GM21526 (cell line): ENCODE measurements at regions not wholly inside any gene's neighbourhood (a gene's known extent, or its start where the extent isn't known, plus 50 kb on each side); places are given as distances from the start of the nearest gene placed in this dataset.
"Not testable (repeated sequence)": the region's sequence is repeated elsewhere in the genome, so short reads cannot be mapped to it uniquely, and the experiment has no call there.

Experiments used
- ATAC-seq: cut with Tn5 transposase; IDR thresholded peaks from one replicate; pipeline ENCODE4 v1.9.1; 2021; ENCODE audit warnings: moderate library complexity; ENCODE audit not compliant: unreplicated experiment, low FRiP score

DNA sequence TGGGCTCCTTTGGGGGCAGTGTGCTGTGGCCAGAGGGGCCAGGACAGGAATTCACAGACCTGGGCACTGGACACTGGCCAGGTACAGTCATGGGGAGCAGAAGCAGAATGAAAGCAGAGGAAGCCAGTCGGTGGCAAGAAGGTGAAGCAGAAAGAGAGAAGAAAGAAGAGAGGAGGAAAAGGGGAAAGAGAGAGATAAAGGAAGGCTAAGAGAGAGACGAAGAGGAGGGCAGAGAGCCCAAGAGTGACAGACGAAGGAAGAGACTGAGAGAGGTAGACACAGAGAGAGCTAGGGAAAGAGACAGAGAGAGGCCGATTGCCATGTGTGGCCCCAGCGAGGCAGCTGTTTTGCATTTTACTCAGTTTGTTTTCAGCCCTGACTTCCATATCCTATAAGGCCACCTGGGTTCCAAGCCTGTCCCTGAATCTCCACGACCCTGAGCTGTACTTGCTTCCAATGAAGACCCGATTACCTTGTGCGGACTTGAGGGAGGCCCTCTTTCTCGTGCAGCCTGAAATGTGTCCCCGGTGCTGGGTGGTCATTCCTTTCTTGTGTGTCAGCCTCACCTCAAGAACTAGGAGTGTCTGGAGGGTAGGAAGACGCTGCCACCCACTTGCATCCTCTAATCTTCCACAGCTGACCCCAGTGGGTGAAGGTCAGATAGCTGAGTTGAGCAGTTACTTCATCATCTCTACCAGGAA lies 73.9 kb downstream of the LSM3 start:
- ATAC-seq, result no peak

DNA sequence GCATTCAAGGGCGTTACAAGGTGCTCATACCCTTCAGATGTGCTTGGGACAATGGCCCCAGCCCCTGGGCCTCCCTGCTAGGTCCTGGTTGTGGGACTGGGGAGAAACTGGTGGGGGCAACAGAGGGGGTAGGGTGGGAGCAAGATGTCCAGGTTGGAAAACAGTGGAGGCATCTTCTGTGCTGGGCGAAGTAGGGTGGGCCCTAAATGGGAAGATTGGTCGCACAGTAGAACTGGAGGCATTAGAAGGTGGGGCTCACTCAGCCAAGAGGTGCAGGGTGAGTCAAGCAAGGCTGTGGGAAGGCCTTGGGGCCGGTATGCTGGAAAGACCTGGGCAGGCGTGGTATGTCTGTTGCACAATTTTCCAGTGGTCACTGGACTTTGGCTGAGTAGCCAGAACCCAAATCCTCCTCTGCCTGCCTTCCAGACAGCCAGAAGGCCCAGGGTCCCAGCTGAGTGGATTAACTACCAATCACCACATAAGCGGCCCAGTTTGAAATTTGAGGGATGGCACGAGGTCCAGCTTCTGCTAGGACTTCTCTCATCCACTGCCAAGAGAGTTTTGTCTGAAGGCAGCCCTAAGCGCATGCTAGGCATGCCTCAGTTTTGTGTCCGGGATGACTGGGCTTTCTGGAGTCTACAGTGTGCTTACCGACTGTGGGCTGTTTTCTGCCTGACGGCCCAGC lies 74.5 kb downstream of the LSM3 start:
- ATAC-seq, result no peak

DNA sequence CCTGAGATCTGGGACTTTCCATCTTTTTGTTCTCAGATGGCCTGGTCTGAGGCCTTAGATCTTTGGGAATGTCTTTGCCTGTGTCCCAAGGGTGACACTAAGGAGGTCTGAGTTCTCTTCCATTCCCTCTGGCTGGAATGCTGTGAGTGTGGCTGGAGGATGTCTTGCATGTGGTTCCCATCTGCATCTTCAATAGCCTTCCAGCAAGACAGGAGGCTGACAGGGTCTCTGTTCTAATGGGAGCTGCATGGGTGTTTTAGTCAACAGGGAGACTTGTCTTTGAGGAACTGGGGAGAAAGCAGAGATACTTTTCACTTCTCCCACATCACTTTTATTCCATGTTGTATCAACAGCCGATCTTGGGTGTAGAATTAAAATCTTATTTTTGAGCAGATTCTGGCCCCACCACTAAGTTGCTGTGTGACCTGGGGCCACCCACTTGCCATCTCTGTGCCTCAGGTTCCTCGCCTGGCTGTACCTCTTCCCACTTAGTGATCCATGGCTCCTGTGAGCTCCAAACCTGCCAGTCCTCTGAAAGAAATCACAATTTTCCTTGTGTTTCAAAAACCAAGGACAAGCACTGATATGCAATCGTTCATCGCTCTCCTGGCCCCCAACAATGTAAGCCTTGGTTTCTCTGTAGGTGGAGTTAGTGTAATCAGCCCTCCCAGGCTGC lies 75.2 kb downstream of the LSM3 start:
- no peak for ATAC-seq

DNA sequence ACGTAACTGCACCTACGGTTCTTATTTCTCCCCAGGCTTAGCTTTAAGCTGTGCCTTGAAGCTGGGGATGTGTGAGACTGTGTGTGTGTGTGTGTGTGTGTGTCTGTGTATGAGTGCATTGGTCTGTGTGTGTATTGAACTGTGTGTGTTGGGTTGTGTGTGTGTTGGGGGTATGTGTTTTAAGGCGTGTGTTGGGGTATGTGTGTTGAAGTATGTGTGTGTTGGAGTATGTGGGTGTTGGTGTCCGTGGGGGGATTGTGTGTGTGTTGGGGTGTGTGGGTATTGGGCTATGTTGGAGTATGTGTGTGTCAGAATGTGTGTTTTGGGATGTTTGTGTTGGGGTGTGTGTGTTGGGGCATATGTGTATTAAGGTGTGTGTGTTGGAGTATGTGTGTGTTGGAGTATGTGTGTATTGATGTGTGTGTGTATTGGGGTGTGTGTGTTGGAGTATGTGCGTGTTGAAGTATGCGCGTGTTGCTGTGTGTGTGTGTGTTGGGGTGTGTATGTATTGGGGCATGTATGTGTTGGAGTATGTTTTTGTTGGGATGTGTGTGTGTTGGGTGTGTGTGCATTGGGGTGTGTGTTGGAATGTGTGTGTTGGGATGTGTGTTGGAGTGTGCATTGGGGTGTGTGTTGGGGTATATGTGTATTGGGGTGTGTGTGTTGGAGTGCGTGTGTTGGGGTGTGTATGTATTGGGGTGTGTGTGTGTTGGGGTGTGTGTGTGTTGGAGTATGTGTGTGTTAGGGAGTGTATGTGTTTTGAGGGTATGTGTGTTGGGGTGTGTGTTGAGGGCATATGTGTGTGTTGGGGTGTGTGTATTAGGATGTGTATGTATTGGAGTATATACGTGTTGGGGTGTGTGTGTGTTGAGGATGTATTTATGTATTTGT lies 76.4 kb downstream of the LSM3 start:
- no peak for ATAC-seq

DNA sequence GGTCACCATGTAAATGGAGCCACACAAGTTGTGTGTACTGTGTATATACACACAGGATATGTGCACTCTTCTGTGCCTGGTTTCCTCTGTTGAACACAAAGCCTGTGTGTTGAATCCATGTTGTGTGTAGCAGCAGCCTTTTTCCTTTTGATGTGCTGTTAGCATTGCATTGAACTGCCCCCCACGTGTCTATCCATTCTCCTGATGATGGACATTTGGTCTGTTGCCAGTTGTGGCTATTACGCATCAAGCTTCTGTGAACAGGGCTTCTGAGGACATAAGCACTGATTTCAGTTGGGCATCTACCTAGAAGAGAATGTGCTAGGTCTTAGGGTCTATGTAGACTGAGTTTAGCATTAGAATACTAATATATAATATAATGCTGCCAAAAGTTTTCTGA lies 77.4 kb downstream of the LSM3 start:
- no peak for ATAC-seq

DNA sequence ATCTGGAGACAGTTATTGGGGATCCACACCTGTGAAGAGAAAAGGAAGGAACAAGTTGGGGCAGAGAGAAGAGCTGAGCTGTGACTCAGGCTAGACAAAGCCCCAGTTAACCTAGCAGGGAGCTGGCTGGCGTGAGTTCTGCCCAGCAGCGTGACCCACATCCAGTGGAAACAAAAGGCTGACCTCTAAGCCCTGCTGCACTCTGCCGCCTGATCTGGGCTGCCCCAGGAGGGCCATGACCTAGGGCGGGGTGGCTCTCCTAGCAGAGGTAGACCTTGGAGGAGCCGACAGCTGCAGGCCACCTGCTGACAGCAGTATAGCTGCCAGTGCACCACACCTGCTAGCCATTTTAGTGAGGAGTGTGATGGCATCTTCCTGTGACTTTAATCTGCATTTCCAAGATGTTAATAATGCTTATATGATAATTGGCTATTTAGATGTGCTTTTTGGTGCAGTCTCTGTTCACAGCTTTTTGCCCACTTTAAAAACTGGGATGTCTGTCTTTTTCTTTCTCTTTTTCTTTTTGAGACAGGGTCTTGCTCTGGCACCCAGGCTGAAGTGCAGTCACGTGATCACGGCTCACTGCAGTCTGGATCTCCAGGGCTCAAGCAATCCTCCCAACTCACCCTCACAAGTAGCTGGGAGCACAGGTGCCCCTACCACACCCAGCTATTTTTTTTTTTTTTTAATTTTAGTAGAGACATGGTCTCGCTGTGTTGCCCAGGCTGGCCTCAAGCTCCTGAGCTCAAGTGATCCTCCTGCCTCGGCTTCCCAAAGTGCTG lies 78.1 kb downstream of the LSM3 start:
- no peak for ATAC-seq

DNA sequence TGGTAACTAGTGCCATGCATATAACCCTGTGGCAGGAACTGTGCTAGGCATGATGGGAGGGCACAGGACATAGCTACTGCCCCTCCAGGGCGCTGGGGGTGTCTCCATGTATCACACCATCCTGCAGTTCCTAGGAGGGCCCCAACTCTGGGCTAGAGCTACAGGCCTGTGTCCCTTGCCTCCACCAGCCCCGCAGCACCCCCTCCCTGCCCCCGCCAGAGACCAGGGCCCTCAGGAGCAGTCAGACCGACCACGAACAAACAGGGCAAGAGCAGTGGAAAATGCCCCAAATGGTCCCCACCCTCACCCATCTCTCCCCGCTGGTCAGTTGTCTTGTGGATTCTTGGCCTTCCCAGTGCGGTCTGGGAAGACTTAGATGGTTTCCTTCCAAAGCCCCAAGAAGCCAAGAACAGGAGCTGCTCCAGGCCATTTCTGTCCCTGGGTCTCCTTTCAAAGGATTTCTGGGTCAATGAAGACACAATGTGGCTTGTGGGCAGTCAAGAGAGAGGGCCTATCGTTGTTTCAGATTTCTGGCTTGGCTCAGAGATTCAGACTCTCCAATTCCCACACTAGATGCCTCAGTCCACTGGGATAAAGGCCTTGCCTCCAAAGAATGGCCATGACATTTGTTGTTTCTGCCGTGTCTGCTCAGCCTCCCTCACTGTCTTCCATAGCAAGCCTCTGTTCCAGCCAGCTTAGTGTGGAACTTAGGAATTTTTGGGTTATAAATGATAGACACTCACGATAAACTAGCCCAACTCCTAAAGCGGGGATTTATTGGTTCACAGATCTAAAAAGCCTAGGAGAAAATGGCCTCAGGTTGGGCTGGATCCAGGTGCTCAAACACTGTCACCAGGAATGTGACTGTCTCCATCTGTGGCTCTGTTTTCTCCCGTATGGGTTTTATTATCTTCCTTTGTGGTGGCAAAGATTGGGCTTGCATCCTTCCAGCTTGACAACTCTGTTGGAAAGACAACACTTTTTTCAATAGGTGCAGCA lies 80.6 kb downstream of the LSM3 start:
- no peak for ATAC-seq

DNA sequence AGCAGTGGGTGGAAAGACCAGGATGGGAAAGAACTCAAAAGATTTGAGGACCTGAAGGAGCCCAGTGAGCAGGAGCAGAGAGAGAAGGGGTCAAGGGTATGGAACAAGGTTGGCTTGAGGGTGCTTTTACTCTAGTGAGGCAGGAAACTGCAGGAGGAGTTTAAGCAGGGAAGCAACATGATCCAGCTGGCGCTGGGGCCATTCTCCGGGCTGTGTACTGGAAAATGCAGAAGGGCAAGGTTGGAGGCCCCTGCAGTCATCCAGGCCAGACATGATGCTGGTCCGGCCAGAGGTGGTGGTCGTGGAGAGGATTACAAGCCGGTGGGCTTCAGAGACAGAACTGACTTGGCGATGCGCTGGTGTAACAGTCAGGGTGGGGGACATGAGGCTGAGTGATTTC lies 81.8 kb downstream of the LSM3 start:
- no peak for ATAC-seq

DNA sequence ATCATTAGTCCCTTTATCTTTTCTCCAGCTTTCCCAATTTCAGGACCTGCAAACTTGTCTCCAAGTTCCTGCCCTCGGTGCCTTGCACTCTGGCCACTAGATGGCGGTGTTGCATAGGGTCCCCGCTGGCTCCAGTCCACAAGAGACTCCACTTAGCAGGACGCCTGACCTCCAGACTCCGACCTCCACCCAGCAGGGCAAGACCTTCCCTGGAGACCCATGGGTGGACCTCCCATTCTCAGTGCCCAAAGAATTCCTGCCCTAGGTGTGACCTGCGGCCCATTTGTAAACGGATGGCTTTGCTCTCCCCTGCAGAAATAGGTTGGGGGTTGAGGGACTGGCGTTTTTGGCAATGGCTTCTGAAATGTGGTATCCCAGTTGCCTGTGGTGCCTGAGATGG lies 82.6 kb downstream of the LSM3 start:
- ATAC-seq, result no peak

DNA sequence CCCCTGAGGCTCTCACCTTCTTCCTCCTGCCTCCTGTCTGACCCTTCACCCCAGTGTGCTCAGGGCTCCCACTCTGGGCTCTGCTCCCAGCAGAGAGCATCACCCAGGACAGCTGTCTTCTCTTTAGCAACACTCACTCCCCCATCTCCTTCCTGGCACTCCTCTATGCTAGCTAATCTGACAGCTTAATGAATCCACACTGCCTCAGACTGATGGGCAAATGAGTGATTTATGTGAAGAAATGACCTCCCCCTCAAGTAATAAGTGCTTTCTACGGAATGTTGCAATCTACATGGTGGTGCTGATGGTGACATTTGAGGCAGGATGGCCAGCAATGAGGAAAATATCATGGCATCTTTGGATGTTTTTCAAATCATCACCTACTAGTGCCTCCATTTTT lies 83.6 kb downstream of the LSM3 start:
- ATAC-seq, result no peak

DNA sequence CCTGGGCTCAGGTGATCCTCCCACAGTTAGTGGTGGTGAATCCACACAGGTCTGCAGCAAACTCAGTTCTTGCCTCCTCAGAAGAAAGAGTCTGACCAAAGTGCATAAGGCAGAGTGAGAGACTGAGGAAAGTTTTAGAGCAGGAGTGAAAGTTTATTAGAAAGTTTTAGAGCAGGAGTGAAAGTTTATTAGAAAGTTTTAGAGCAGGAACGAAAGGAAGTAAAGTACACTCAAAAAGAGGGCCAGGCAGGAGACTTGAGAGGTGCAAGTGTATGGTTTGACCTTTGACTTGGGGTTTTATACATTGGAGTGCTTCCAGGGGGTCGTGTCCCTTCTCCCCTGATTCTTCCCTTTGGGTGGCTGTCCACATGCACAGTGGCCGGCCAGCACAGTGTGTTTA lies 84.2 kb downstream of the LSM3 start:
- ATAC-seq, result no peak

DNA sequence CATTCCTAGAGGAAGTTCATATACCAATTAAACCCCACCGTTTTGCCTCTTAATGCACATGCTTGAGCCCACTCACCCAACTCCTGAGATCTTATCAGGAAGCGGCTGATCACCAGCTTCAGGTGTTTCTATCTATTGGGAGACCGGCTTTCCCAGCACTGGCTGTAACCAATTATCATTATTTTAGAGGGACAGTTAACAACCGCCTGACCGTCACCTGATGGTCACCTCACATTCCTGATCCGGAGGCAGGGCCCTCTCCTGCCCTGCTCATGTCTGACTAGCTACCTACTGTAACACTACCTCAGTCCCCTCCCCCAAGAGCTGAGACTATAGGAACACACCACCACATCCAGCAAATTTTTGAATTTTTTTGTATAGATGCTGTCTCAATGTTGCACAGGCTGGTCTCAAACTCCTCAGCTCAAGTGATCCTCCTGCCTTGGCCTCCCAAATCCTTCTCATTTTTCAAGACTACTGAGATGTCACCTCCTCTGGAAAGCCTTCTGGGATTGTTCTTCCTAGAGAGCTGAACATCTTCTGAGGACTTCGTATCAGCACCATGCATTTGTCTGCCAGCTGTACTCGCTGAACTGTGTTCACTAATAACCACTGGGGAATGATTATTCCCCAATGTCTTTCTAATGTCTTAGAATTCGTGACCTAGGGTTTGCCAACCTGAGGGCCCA lies 84.8 kb downstream of the LSM3 start:
- no peak for ATAC-seq

DNA sequence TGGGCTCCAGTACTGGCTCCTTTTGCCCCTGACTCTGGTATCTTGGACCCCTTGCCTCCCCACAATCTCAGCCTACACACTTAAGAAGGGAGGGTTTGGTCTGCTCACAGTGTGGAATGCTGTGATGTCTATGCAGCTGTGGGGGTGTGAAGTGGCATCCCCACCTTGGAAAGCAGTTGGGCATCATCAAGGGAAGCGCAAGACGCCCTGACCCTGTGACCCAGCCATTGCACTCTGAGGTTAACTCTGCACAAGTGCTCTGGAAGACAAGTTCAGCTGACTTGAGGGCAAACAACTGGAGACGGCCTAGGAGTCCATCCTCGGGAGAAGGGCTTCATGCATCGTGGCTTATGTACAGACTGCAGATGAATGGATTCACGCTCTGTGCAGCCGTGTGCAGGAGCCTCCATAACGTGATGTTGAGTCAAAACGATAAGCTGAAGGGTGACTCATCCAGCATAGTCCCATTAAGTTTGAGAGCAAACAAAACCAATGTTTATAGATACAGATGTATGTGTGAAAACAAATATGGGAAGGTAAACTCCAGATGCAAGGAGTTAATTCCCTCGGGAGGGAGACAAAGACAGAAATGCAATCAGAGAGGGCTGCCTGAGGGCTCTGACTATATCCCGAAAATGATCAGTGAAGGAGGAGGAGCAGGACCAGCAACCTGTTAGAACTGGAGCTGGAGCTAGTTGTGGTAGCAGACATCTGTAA lies 86.8 kb downstream of the LSM3 start:
- ATAC-seq, result no peak

DNA sequence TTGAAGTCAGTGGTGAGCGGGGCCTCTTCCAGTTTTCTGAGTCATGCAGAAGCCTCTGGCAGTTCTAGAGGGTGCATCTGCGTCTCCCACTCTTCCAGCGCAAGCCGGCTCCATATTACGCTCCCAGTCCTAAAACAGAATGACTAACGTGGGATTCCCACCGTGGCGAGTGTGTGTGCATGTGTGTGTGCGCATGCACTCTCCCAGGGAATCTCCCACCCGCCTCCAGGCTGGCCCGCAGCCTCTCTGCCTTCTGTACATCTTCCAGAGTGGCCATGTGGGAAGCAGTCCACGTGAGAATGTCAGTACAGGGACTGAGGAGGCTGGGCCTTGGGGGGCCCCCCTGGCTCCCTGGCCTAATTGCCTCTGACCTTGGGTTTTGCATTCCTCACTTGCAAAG lies 87.7 kb downstream of the LSM3 start:
- no peak for ATAC-seq

DNA sequence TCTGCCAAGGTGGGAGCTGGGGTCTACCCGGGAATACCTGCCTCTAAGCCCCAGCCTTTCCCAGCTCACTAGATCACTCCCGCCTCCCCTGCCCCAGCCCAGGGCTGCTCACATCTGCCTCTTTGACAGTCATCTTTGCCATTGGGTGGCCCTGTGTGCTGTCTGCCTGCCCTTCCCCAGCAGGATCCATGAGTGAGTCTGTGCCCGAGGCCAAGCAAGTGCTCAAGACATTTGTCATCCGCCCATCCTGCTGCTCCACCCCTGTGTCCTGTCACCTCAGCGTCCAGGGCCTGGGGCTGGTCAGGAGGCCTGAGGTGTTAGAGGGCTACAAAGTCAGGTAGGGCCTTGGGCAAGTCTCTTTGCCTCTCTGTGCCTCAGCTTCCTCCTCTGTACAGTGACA lies 89.4 kb downstream of the LSM3 start:
- ATAC-seq, result no peak

DNA sequence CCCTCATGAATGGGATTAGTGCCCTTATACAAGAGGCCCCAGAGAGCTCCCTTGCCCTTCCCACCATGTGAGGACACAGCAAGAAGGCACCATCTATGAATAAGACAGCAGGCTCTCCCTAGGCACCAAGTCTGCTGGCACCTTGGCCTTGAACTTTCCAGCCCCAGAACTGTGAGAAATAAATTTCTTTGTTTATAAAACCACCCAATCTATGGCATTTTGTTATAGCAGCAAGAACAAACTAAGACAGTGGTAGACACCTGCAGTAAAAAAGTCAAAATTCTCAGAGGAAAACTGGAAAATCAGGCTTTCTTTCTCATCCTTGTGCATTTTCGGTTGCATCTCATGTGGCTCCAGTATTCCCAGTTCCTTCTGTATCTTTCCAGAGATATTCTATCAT lies 90.3 kb downstream of the LSM3 start:
- no peak for ATAC-seq

DNA sequence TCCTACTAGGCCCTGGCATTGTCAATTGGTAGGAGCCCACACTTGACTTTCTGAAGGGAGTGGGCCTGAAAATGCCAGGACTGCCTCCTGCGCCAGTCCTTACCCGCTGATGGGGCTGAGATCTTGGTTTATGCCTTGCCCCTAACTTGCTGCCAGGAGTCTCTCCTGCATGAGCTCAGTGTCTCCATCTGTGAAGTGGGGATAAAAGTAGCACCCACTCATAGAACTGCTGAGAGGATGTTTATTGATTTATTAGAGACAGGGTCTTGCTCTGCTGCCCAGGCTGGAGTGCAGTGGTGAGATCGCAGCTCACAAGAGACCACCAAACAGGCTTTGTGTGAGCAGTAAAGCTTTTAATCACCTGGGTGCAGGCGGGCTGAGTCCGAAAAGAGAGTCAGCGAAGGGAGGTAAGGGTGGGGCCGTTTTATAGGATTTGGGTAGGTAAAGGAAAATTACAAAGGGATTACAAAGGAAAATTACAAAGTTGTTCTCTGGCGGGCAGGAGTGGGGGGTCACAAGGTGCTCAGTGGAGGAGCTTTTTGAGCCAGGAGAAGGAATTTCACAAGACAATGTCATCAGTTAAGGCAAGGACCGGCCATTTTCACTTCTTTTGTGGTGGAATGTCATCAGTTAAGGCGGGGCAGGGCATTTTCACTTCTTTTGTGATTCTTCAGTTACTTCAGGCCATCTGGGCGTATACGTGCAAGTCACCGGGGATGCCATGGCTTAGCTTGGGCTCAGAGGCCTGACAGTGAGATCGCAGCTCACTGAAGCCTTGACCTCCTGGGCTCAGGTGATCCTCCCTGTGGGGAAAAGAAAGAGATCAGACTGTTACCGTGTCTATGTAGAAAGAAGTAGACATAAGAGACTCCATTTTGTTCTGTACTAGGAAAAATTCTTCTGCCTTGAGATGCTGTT lies 93.7 kb downstream of the LSM3 start:
- ATAC-seq, result not testable (repeated sequence)
